ENCODE measurements at regions not wholly inside any gene's neighbourhood (a gene's known extent, or its start where the extent isn't known, plus 50 kb on each side); places are given as distances from the start of the nearest gene placed in this dataset.

DNA sequence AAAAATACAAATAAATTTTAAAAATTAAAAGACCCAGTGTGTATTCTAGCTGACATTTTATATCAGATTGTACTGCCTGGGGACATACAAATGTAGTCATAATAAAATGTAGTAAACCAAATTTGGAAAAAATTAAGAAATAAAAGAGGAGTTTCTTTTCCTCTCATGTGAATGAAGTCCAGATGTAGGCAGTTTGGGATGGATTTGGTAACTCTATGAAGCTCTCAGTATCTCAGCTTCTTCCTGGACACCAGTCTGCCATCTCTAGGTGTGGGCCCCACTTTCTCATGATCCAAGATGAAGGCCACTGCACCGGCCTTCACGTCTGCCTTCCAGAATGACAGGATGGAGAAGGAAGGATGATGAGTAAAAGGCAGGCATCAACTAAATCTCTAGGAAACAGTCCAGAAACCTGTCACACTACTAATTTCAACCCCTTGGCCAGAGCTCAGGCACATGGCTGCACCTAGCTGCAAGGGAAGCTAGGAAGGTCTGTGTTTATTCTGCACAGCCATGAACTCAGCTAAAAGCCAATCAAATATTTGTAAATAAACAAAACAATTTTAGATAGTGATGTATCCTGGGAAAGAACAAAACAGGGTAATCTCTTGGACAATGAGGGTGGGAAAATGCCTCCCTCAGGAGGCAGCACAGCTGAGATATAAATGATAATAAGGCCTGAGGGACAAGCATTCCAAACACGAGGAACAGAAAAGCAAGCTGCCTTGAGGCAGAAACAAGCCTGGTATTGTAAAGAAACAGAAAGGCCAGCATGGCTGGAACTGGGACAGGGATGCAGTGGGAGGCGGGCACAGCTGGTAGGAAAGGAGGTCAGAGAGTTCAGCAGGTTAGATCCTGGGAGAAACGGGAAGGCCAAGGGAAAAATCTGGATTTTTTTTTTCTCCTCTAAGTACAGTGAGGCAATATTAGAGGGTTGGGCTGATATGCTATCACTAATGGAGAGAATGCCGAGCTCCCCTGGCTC, 88.5 kb upstream of the PTPN1 start:
- Histone ChIP-seq H3K36me3 (replicated peaks in 1 of 2; ENCODE audit: control insufficient read depth in 2 of 2, insufficient read depth in 2 of 2, low read length in 2 of 2) (no peaks in the 10 kb centered on the region), H3K23ac (ENCODE audit: low read depth, low read length, poor library complexity) (no peak overlapping the region), H3K4ac (ENCODE audit: low read length) (no peak overlapping the region), H3K4me3 (ENCODE audit: low read length in 2 of 2) (no peak overlapping the region), H2BK5ac (ENCODE audit: low read length) (no peak overlapping the region), H3K27me3 (ENCODE audit: control insufficient read depth in 3 of 3, insufficient read depth in 3 of 3, low read depth in 1 of 3, low read length in 3 of 3) (peaks cover 0 to 17% (median 0%) of the 10 kb centered on the region in 3 experiments), H3K4me2 (ENCODE audit: insufficient read depth, low read length, poor library complexity, severe bottlenecking) (no peak overlapping the region), H3K79me1 (ENCODE audit: low read depth, low read length) (no peaks in the 10 kb centered on the region), H4K8ac (ENCODE audit: low read depth, low read length) (no peak overlapping the region), H4K91ac (ENCODE audit: low read depth, low read length, poor library complexity) (no peak overlapping the region), H3K4me1 (ENCODE audit: control insufficient read depth in 2 of 2, insufficient read depth in 1 of 2, low read depth in 1 of 2, low read length in 2 of 2) (no peaks in the 10 kb centered on the region), H2AFZ (ENCODE audit: low read length) (no peak overlapping the region), H2BK120ac (ENCODE audit: low read depth, low read length) (no peak overlapping the region), H2BK15ac (ENCODE audit: low read length) (no peak overlapping the region), H3K18ac (ENCODE audit: low read length) (no peak overlapping the region), H3K9me3 (replicated peaks in 1 of 2; ENCODE audit: control insufficient read depth in 2 of 2, insufficient read depth in 1 of 2, low read depth in 1 of 2, low read length in 2 of 2) (peaks cover 0 to 3% of the 10 kb centered on the region in 2 donors), H3K27ac (replicated peaks; ENCODE audit: low read length) (no peak overlapping the region), H2AK5ac (ENCODE audit: low read depth, low read length) (no peak overlapping the region), H2BK12ac (ENCODE audit: low read length) (no peak overlapping the region), H3K9ac (ENCODE audit: low read depth, low read length, poor library complexity) (no peak overlapping the region), H3K14ac (ENCODE audit: low read length) (no peak overlapping the region)
- no CpG with 5 or more reads among the region's 6 CpGs for WGBS, 2 donors (ENCODE audit: extremely low coverage in 2 of 2, insufficient read length in 2 of 2, insufficient replicate concordance in 1 of 2)
- no peak for DNase-seq (ENCODE audit: low spot score)

DNA sequence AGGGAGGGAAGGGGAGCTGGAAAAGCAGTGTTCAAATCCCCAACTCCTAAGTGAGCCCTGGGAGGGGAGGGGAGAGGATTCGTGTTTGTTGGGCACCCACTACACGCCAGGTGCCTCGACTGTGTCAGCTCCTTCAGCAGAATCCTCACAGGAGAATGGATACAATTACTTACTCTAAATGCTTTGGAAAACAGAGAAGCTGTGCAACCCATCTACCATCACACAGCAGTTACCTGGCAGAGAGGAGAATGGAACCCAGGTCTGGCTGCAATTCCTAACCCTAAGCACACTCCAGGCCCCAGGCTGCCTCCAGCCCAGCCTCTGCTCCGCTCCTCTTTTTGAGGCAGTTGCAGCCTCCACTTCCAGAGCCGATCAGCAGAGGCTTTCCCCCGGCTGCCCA, 86.4 kb upstream of the PTPN1 start:
- Histone ChIP-seq H3K18ac (ENCODE audit: low read length) (no peak overlapping the region), H2BK15ac (ENCODE audit: low read length) (no peak overlapping the region), H3K4me1 (ENCODE audit: control insufficient read depth in 2 of 2, insufficient read depth in 1 of 2, low read depth in 1 of 2, low read length in 2 of 2) (no peaks in the 10 kb centered on the region), H3K27me3 (ENCODE audit: control insufficient read depth in 3 of 3, insufficient read depth in 3 of 3, low read depth in 1 of 3, low read length in 3 of 3) (peaks cover 0 to 20% (median 0%) of the 10 kb centered on the region in 3 experiments), H3K27ac (replicated peaks; ENCODE audit: low read length) (no peak overlapping the region), H3K14ac (ENCODE audit: low read length) (no peak overlapping the region), H2BK5ac (ENCODE audit: low read length) (no peak overlapping the region), H2BK12ac (ENCODE audit: low read length) (no peak overlapping the region), H3K4ac (ENCODE audit: low read length) (no peak overlapping the region), H2AFZ (ENCODE audit: low read length) (no peak overlapping the region), H2BK120ac (ENCODE audit: low read depth, low read length) (no peak overlapping the region), H3K23ac (ENCODE audit: low read depth, low read length, poor library complexity) (no peak overlapping the region), H3K4me2 (ENCODE audit: insufficient read depth, low read length, poor library complexity, severe bottlenecking) (no peak overlapping the region), H4K91ac (ENCODE audit: low read depth, low read length, poor library complexity) (no peak overlapping the region), H3K79me1 (ENCODE audit: low read depth, low read length) (no peaks in the 10 kb centered on the region), H3K4me3 (ENCODE audit: low read length in 2 of 2) (no peak overlapping the region), H3K9ac (ENCODE audit: low read depth, low read length, poor library complexity) (no peak overlapping the region), H3K9me3 (replicated peaks in 1 of 2; ENCODE audit: control insufficient read depth in 2 of 2, insufficient read depth in 1 of 2, low read depth in 1 of 2, low read length in 2 of 2) (peaks cover 0 to 3% of the 10 kb centered on the region in 2 donors), H3K36me3 (replicated peaks in 1 of 2; ENCODE audit: control insufficient read depth in 2 of 2, insufficient read depth in 2 of 2, low read length in 2 of 2) (no peaks in the 10 kb centered on the region), H4K8ac (ENCODE audit: low read depth, low read length) (no peak overlapping the region), H2AK5ac (ENCODE audit: low read depth, low read length) (no peak overlapping the region)
- whole genome bisulfite sequencing, 2 donors (ENCODE audit: extremely low coverage in 2 of 2, insufficient read length in 2 of 2, insufficient replicate concordance in 1 of 2) = no CpG with 5 or more reads among the region's 6 CpGs
- no peak for DNase-seq (ENCODE audit: low spot score)

DNA sequence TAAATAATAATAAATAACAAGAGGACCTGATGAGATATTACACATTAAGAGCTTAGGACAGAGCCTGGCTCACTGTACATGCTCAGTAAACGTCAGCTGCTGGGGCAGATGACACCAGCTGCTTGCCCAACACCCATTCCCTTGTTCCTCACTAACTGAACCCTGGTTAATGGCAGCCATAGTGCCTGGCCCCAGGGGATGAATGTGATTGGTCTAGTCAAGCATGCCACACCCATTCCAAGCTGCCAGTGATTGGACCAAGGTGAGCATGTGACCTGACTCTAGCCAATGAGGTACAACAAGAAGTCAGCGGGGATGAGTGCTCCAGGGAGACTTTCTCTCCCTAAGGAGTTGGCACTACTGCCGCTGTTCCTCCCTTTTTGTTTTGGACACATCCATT, 85.1 kb upstream of the PTPN1 start:
- H3K18ac ChIP-seq (ENCODE audit: low read length) = no peak overlapping the region
- no CpG with 5 or more reads among the region's 3 CpGs for WGBS, 2 donors (ENCODE audit: extremely low coverage in 2 of 2, insufficient read length in 2 of 2, insufficient replicate concordance in 1 of 2)
- no peak overlapping the region for H2BK120ac ChIP-seq (ENCODE audit: low read depth, low read length)
- H3K27ac ChIP-seq (replicated peaks; ENCODE audit: low read length) = no peak overlapping the region
- DNase-seq (ENCODE audit: low spot score) = no peak
- H2BK12ac ChIP-seq (ENCODE audit: low read length) = no peak overlapping the region
- H2AFZ ChIP-seq (ENCODE audit: low read length) = no peak overlapping the region
- no peak overlapping the region for H3K4me3 ChIP-seq (ENCODE audit: low read length in 2 of 2)
- H3K14ac ChIP-seq (ENCODE audit: low read length) = no peak overlapping the region
- H4K91ac ChIP-seq (ENCODE audit: low read depth, low read length, poor library complexity) = no peak overlapping the region
- H3K36me3 ChIP-seq (replicated peaks in 1 of 2; ENCODE audit: control insufficient read depth in 2 of 2, insufficient read depth in 2 of 2, low read length in 2 of 2) = no peaks in the 10 kb centered on the region
- H3K9ac ChIP-seq (ENCODE audit: low read depth, low read length, poor library complexity) = no peak overlapping the region
- no peak overlapping the region for H2BK15ac ChIP-seq (ENCODE audit: low read length)
- H2BK5ac ChIP-seq (ENCODE audit: low read length) = no peak overlapping the region
- no peak overlapping the region for H3K4ac ChIP-seq (ENCODE audit: low read length)
- no peak overlapping the region for H3K4me2 ChIP-seq (ENCODE audit: insufficient read depth, low read length, poor library complexity, severe bottlenecking)
- no peak overlapping the region for H2AK5ac ChIP-seq (ENCODE audit: low read depth, low read length)
- H3K79me1 ChIP-seq (ENCODE audit: low read depth, low read length) = no peaks in the 10 kb centered on the region
- peaks cover 0 to 3% of the 10 kb centered on the region in 2 donors for H3K9me3 ChIP-seq (replicated peaks in 1 of 2; ENCODE audit: control insufficient read depth in 2 of 2, insufficient read depth in 1 of 2, low read depth in 1 of 2, low read length in 2 of 2)
- peaks cover 0 to 16% (median 0%) of the 10 kb centered on the region in 3 experiments for H3K27me3 ChIP-seq (ENCODE audit: control insufficient read depth in 3 of 3, insufficient read depth in 3 of 3, low read depth in 1 of 3, low read length in 3 of 3)
- H3K23ac ChIP-seq (ENCODE audit: low read depth, low read length, poor library complexity) = no peak overlapping the region
- H4K8ac ChIP-seq (ENCODE audit: low read depth, low read length) = no peak overlapping the region
- H3K4me1 ChIP-seq (ENCODE audit: control insufficient read depth in 2 of 2, insufficient read depth in 1 of 2, low read depth in 1 of 2, low read length in 2 of 2) = no peaks in the 10 kb centered on the region

DNA sequence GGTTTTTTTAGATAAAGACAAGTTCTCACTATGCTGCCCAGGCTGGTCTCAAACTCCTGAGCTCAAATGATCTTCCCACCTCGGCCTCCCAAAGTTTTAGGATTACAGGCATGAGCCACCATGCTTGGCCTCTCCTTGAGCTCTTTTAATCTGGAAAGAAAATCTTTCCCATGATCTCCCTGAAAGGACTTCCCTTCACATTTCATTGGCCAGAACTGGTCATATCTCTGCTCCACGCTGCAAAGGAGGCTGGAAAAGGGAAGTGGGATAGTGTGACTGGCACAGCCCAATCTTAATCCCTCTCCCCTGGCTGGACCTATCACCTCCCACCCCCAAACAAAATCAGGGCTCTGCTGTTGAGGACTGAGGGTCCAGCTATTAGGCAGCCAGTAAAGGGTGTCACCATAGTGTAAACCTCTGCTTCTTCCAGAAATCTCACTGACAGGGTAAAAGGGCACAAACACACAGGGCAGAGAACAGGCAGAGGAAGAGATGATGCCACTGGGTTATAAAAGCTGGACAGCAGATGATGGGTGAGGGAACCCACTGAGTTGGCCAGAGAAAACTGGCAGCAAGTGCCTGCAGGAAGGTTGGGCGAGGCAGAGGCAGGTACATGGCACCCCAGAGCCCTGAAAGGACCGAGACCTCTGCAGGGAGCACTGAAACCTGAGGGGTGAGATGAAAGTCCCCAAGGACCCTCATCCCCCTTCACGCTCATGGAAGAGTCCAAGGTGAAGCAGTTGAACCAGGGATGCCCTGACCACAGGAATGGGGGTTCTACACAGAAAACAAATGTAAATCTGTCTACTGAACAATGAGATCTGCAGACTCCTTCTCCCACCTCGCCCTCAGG, 83.1 kb upstream of the PTPN1 start:
- Histone ChIP-seq H2BK120ac (ENCODE audit: low read depth, low read length) (no peak overlapping the region), H3K14ac (ENCODE audit: low read length) (no peak overlapping the region), H2AK5ac (ENCODE audit: low read depth, low read length) (peak overlapping the region; percentile 5), H3K4me2 (ENCODE audit: insufficient read depth, low read length, poor library complexity, severe bottlenecking) (no peak overlapping the region), H3K27ac (replicated peaks; ENCODE audit: low read length) (no peak overlapping the region), H3K23ac (ENCODE audit: low read depth, low read length, poor library complexity) (peak overlapping the region; percentile 28), H2BK15ac (ENCODE audit: low read length) (peak overlapping the region; percentile 6), H3K18ac (ENCODE audit: low read length) (peak overlapping the region; percentile 11), H2BK5ac (ENCODE audit: low read length) (no peak overlapping the region), H2AFZ (ENCODE audit: low read length) (peak overlapping the region; percentile 23), H4K8ac (ENCODE audit: low read depth, low read length) (no peak overlapping the region), H3K36me3 (replicated peaks in 1 of 2; ENCODE audit: control insufficient read depth in 2 of 2, insufficient read depth in 2 of 2, low read length in 2 of 2) (no peaks in the 10 kb centered on the region), H3K9me3 (replicated peaks in 1 of 2; ENCODE audit: control insufficient read depth in 2 of 2, insufficient read depth in 1 of 2, low read depth in 1 of 2, low read length in 2 of 2) (no peaks in the 10 kb centered on the region), H3K9ac (ENCODE audit: low read depth, low read length, poor library complexity) (no peak overlapping the region), H3K4ac (ENCODE audit: low read length) (no peak overlapping the region), H3K4me3 (ENCODE audit: low read length in 2 of 2) (no peak overlapping the region), H3K79me1 (ENCODE audit: low read depth, low read length) (no peaks in the 10 kb centered on the region), H4K91ac (ENCODE audit: low read depth, low read length, poor library complexity) (no peak overlapping the region), H2BK12ac (ENCODE audit: low read length) (no peak overlapping the region), H3K27me3 (ENCODE audit: control insufficient read depth in 3 of 3, insufficient read depth in 3 of 3, low read depth in 1 of 3, low read length in 3 of 3) (peaks cover 0 to 16% (median 0%) of the 10 kb centered on the region in 3 experiments), H3K4me1 (ENCODE audit: control insufficient read depth in 2 of 2, insufficient read depth in 1 of 2, low read depth in 1 of 2, low read length in 2 of 2) (no peaks in the 10 kb centered on the region)
- WGBS, 2 donors (ENCODE audit: extremely low coverage in 2 of 2, insufficient read length in 2 of 2, insufficient replicate concordance in 1 of 2) = no CpG with 5 or more reads among the region's 6 CpGs
- no peak for DNase-seq (ENCODE audit: low spot score)

All from neuronal stem cell (in vitro differentiated cells).